ENCODE measurements at regions not wholly inside any gene's neighbourhood (a gene's known extent, or its start where the extent isn't known, plus 50 kb on each side); places are given as distances from the start of the nearest gene placed in this dataset.
"Not testable (repeated sequence)": the region's sequence is repeated elsewhere in the genome, so short reads cannot be mapped to it uniquely, and the experiment has no call there.

- DNase-seq = no peak
Measured at GRCh38 chr4:101669832-101670188, 120.7 kb upstream of the BANK1 start.

GRCh38 chr4:101669138-101669831 is 121.2 kb upstream of the BANK1 start:
- DNase-seq = no peak

- no peak for DNase-seq
Measured at GRCh38 chr4:101667348-101667747, 123.2 kb upstream of the BANK1 start.

GRCh38 chr4:101660607-101661006 is 129.9 kb upstream of the BANK1 start:
- DNase-seq = no peak

GRCh38 chr4:101655857-101656256 is 134.7 kb upstream of the BANK1 start:
- no peak for DNase-seq

GRCh38 chr4:101655005-101655404 is 135.5 kb upstream of the BANK1 start:
- DNase-seq = no peak

GRCh38 chr4:101651778-101652177 is 138.8 kb upstream of the BANK1 start:
- DNase-seq = peak; percentile 52

- DNase-seq = no peak
Measured at GRCh38 chr4:101649790-101650515, 140.6 kb upstream of the BANK1 start.

- no peak for DNase-seq
Measured at GRCh38 chr4:101647710-101648034, 142.9 kb upstream of the BANK1 start.

GRCh38 chr4:101644516-101644915 is 146.0 kb upstream of the BANK1 start:
- DNase-seq = no peak

- DNase-seq = no peak
Measured at GRCh38 chr4:101643186-101643837, 147.2 kb upstream of the BANK1 start.

- DNase-seq = not testable (repeated sequence)
Measured at GRCh38 chr4:101632766-101633165, 157.8 kb upstream of the BANK1 start.

GRCh38 chr4:101630319-101630986 is 160.1 kb upstream of the BANK1 start:
- DNase-seq = no peak

GRCh38 chr4:101621120-101621519 is 169.4 kb upstream of the BANK1 start:
- no peak for DNase-seq

- no peak for DNase-seq
Measured at GRCh38 chr4:101615652-101616051, 174.9 kb upstream of the BANK1 start.

- DNase-seq = not testable (repeated sequence)
Measured at GRCh38 chr4:101606989-101607388, 183.5 kb upstream of the BANK1 start.

- DNase-seq = no peak
Measured at GRCh38 chr4:101604976-101605375, 185.6 kb upstream of the BANK1 start.

GRCh38 chr4:101600287-101600686 is 190.2 kb upstream of the BANK1 start:
- no peak for DNase-seq

GRCh38 chr4:101599620-101600019 is 190.9 kb upstream of the BANK1 start:
- no peak for DNase-seq

- no peak for DNase-seq
Measured at GRCh38 chr4:101596781-101597552, 193.6 kb upstream of the BANK1 start.

- DNase-seq = no peak
Measured at GRCh38 chr4:101594588-101594987, 195.9 kb upstream of the BANK1 start.

- DNase-seq = no peak
Measured at GRCh38 chr4:101593666-101594065, 196.9 kb upstream of the BANK1 start.

GRCh38 chr4:101584306-101584705 is 206.2 kb upstream of the BANK1 start:
- DNase-seq = no peak

Measured in SHP77 treated with DMSO at 0.1 percent for 48 hours (cell line).